GM23338 (cell line): ENCODE measurements at regions not wholly inside any gene's neighbourhood (a gene's known extent, or its start where the extent isn't known, plus 50 kb on each side); places are given as distances from the start of the nearest gene placed in this dataset.

Experiments
- ATAC-seq: fragments of 200-7000 bp; cut with Tn5 transposase; 3 replicates; pipeline ENCODE4 v1.9.1; 2020
- DNase-seq: peaks from one replicate; pipeline ENCODE4 v3.0.0-alpha.2; 2015; ENCODE audit warnings: low spot score
- H2AFZ ChIP-seq: fragments of 200-600 bp; sonication (generic); 2 replicates; pipeline ENCODE4 v1.8.0; 2016; ENCODE audit warnings: antibody characterized with exemption, mild to moderate bottlenecking, moderate library complexity
- H3F3A ChIP-seq: fragments of 200-600 bp; sonication (generic); replicated peaks from 2 replicates; pipeline ENCODE4 v1.8.0; 2017; ENCODE audit warnings: antibody characterized with exemption, mixed run types, low read depth
- H3K27ac ChIP-seq: fragments of 200-600 bp; sonication (generic); 2 replicates; pipeline ENCODE4 v1.6.1; 2016; ENCODE audit warnings: low read depth
- H3K27me3 ChIP-seq: fragments of 200-600 bp; sonication (generic); 2 replicates; pipeline ENCODE4 v1.8.0; 2016; ENCODE audit warnings: mild to moderate bottlenecking, mixed run types, moderate library complexity; ENCODE audit not compliant: insufficient read depth
- H3K36me3 ChIP-seq: fragments of 200-600 bp; sonication (generic); 2 replicates; pipeline ENCODE4 v1.8.0; 2016; ENCODE audit warnings: mild to moderate bottlenecking; ENCODE audit not compliant: insufficient read depth
- H3K4me1 ChIP-seq: fragments of 200-600 bp; sonication (generic); 2 replicates; pipeline ENCODE4 v1.8.0; 2016; ENCODE audit warnings: mild to moderate bottlenecking, moderate library complexity; ENCODE audit not compliant: insufficient read depth
- H3K4me2 ChIP-seq: fragments of 200-600 bp; sonication (generic); 2 replicates; pipeline ENCODE4 v1.7.1; 2017; ENCODE audit warnings: mixed run types
- H3K4me3 ChIP-seq: fragments of 200-600 bp; sonication (generic); 2 replicates; pipeline ENCODE4 v1.6.1; 2016; ENCODE audit warnings: mixed run types
- H3K79me2 ChIP-seq: fragments of 200-600 bp; sonication (generic); replicated peaks from 2 replicates; pipeline ENCODE4 v1.8.0; 2017; ENCODE audit warnings: mild to moderate bottlenecking; ENCODE audit not compliant: insufficient read depth
- H3K9me2 ChIP-seq: fragments of 200-600 bp; sonication (generic); 2 replicates; pipeline ENCODE4 v1.8.0; 2017; ENCODE audit not compliant: insufficient read depth
- H4K20me1 ChIP-seq: fragments of 200-600 bp; sonication (generic); replicated peaks from 2 replicates; pipeline ENCODE4 v1.8.0; 2017; ENCODE audit warnings: mild to moderate bottlenecking; ENCODE audit not compliant: insufficient read depth
- H3K27ac Mint-ChIP-seq: 2 replicates; pipeline ENCODE4 v1.8.0; 2020; ENCODE audit warnings: inconsistent platforms, mild to moderate bottlenecking, moderate library complexity, mixed read lengths
- H3K27me3 Mint-ChIP-seq: 3 replicates; pipeline ENCODE4 v1.8.0; 2022; ENCODE audit warnings: low read depth, mild to moderate bottlenecking, moderate library complexity, mixed read lengths, inconsistent platforms; ENCODE audit not compliant: insufficient read depth, poor library complexity
- H3K36me3 Mint-ChIP-seq: 3 replicates; pipeline ENCODE4 v1.8.0; 2021; ENCODE audit warnings: low read depth, mild to moderate bottlenecking, inconsistent platforms, moderate library complexity, mixed read lengths
- H3K4me1 Mint-ChIP-seq: 3 replicates; pipeline ENCODE4 v1.8.0; 2020; ENCODE audit warnings: mild to moderate bottlenecking, inconsistent platforms, mixed read lengths
- H3K4me3 Mint-ChIP-seq: 3 replicates; pipeline ENCODE4 v1.8.0; 2021; ENCODE audit warnings: moderate library complexity, mild to moderate bottlenecking, inconsistent platforms, mixed read lengths
- H3K9me3 Mint-ChIP-seq: 3 replicates; pipeline ENCODE4 v1.8.0; 2020; ENCODE audit warnings: moderate library complexity, mild to moderate bottlenecking, inconsistent platforms, mixed read lengths
- CTCF ChIP-seq, 2 experiments: fragments of 200-600 bp in 1 of 2; sonication (generic) in 1 of 2; conservative IDR thresholded peaks; 2 replicates each; pipeline versions ENCODE4 v1.5.1 to v1.6.1; 2016 to 2017; ENCODE audit warnings: antibody characterized with exemption in 2 of 2, low read depth in 2 of 2, mild to moderate bottlenecking in 2 of 2, moderate library complexity in 1 of 2
- ETS1 ChIP-seq: IDR thresholded peaks from 2 replicates; pipeline ENCODE4 v1.6.1; 2016; ENCODE audit warnings: antibody characterized with exemption
- EZH2 ChIP-seq: fragments of 200-600 bp; sonication (generic); IDR thresholded peaks from one replicate; pipeline ENCODE4 v1.8.0; 2017; ENCODE audit warnings: antibody characterized with exemption, mild to moderate bottlenecking, low read depth; ENCODE audit not compliant: unreplicated experiment
- EZH2phosphoT487 ChIP-seq: fragments of 200-600 bp; sonication (generic); IDR thresholded peaks from one replicate; pipeline ENCODE4 v1.8.1; 2018; ENCODE audit warnings: antibody characterized with exemption; ENCODE audit not compliant: unreplicated experiment
- JUNB ChIP-seq: IDR thresholded peaks from one replicate; pipeline ENCODE4 v1.6.1; 2016; ENCODE audit warnings: antibody characterized with exemption; ENCODE audit not compliant: unreplicated experiment
- NANOG ChIP-seq: IDR thresholded peaks from 2 replicates; pipeline ENCODE4 v1.6.1; 2016; ENCODE audit warnings: antibody characterized with exemption, borderline replicate concordance
- POLR2AphosphoS5 ChIP-seq: IDR thresholded peaks from 2 replicates; pipeline ENCODE4 v1.6.1; 2016; ENCODE audit warnings: antibody characterized with exemption, low read depth
- STAT1 ChIP-seq: IDR thresholded peaks from one replicate; pipeline ENCODE4 v1.6.1; 2016; ENCODE audit warnings: antibody characterized with exemption; ENCODE audit not compliant: unreplicated experiment
- ZNF114 ChIP-seq: fragments of 250-450 bp; sonication (Bioruptor Pico); IDR thresholded peaks from 2 replicates; pipeline ENCODE4 v1.5.0; 2020; ENCODE audit warnings: mild to moderate bottlenecking, moderate library complexity
- ZNF331 ChIP-seq: fragments of 250-450 bp; sonication (Bioruptor Pico); IDR thresholded peaks from 2 replicates; pipeline ENCODE4 v1.5.0; 2020; ENCODE audit warnings: low read depth, mild to moderate bottlenecking, moderate library complexity
- ZNF462 ChIP-seq: fragments of 250-450 bp; sonication (Bioruptor Pico); IDR thresholded peaks from 2 replicates; pipeline ENCODE4 v1.5.0; 2020; ENCODE audit warnings: mild to moderate bottlenecking, moderate library complexity

GRCh38 chr12:88896958-88897357 lies 316.7 kb upstream of the KITLG start:
- Mint-ChIP-seq H3K27me3 (no peaks in the 10 kb centered on the region), H3K4me1 (peaks cover 10% of the 10 kb centered on the region; the same call in 2 of the 3 replicates), H3K27ac (no peak overlapping the region), H3K4me3 (no peak overlapping the region), H3K36me3 (no peaks in the 10 kb centered on the region), H3K9me3 (no peaks in the 10 kb centered on the region)
- H3K9me2 ChIP-seq = no peaks in the 10 kb centered on the region
- H3F3A ChIP-seq = no peaks in the 10 kb centered on the region
- no peak for DNase-seq
- no peaks in the 10 kb centered on the region for H4K20me1 ChIP-seq
- no peaks in the 10 kb centered on the region for H3K36me3 ChIP-seq
- H3K27ac ChIP-seq = no peak overlapping the region
- no peaks in the 10 kb centered on the region for H3K79me2 ChIP-seq
- no peak for ATAC-seq
- no peaks in the 10 kb centered on the region for H3K27me3 ChIP-seq
- no peak overlapping the region for H3K4me2 ChIP-seq
- TF ChIP-seq ZNF331 (CRISPR knock-in tag) (no peak), NANOG (no peak), EZH2 (no peak), STAT1 (no peak), POLR2AphosphoS5 (no peak), EZH2phosphoT487 (no peak), ETS1 (no peak), JUNB (no peak), CTCF (conservative IDR thresholded peaks at IDR 0.05; ENCODE audit: low read depth in 2 of 2) (no peak), ZNF114 (CRISPR knock-in tag) (no peak), ZNF462 (CRISPR knock-in tag) (no peak)
- peaks cover 13% of the 10 kb centered on the region; the same call in 1 of the 2 replicates for H3K4me1 ChIP-seq
- no peak overlapping the region for H2AFZ ChIP-seq
- no peak overlapping the region for H3K4me3 ChIP-seq
